Activated CD8-positive, alpha-beta T cell treated with anti-CD3 and anti-CD28 coated beads for 36 hours (primary cell): ENCODE measurements at regions not wholly inside any gene's neighbourhood (a gene's known extent, or its start where the extent isn't known, plus 50 kb on each side); places are given as distances from the start of the nearest gene placed in this dataset.

Experiments
- ATAC-seq: fragments of 200-7000 bp; cut with Tn5 transposase; one replicate; pipeline ENCODE4 v1.10.0; 2021; ENCODE audit warnings: mild to moderate bottlenecking, moderate library complexity
- CTCF ChIA-PET: fragments of 350-600 bp; sonication (Branson Sonifier 250); formaldehyde crosslinking; loops from one replicate; lab custom pipeline; 2021; ENCODE audit warnings: antibody characterized with exemption; lab: Charles Lee
- POLR2A ChIA-PET: fragments of 350-600 bp; sonication (Branson Sonifier 250); formaldehyde crosslinking; loops from one replicate; lab custom pipeline; 2021; ENCODE audit warnings: antibody characterized with exemption; lab: Charles Lee
- DNase-seq: peaks from one replicate; pipeline ENCODE4 v3.0.0-alpha.2; 2020
- H3K27ac Mint-ChIP-seq: one replicate; pipeline ENCODE4 v1.8.0; 2021; ENCODE audit warnings: mild to moderate bottlenecking, mixed read lengths
- H3K27me3 Mint-ChIP-seq: one replicate; pipeline ENCODE4 v1.8.0; 2021; ENCODE audit warnings: mixed read lengths
- H3K36me3 Mint-ChIP-seq: one replicate; pipeline ENCODE4 v1.8.0; 2021; ENCODE audit warnings: low read depth, mixed read lengths
- H3K4me1 Mint-ChIP-seq: one replicate; pipeline ENCODE4 v1.8.0; 2021; ENCODE audit warnings: low read depth, mixed read lengths
- H3K4me3 Mint-ChIP-seq: one replicate; pipeline ENCODE4 v1.8.0; 2021; ENCODE audit warnings: mild to moderate bottlenecking, moderate library complexity, mixed read lengths
- H3K9me3 Mint-ChIP-seq: one replicate; pipeline ENCODE4 v1.8.0; 2021; ENCODE audit warnings: mixed read lengths
- intact Hi-C: fragments of 100-400 bp; cut with micrococcal nuclease; formaldehyde crosslinking; loops from one replicate; pipeline ENCODE4 v1.10.0; 2022
- TF ChIP-seq, protein P1 (sequence below): fragments of 200-600 bp; IDR thresholded peaks from one replicate; pipeline ENCODE4 v1.8.0; 2022; ENCODE audit warnings: antibody characterized with exemption, mild to moderate bottlenecking

DNA sequence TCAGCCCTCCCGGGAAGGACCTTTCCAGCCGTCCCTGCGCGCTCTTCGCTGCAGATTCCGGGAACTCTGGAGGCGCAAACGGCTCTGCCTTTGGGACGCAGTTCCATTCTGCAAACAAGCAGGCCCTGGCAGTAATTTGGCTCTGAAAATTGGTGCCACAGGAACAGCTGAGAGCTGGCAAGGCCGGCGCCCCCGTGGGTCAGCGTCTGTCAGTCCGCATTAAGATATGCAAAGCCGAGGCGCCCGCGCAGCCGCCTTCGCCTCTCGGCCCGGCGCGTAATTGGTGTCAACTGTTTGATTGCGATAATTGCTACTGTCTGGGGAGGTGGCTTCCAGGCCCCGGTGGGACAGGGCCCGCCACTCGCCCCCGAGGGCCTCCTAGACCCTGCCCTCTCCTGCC, 73.6 kb downstream of the NCR2 start:
- POLR2A ChIA-PET: no interaction called here
- Mint-ChIP-seq H3K36me3 (no peaks in the 10 kb centered on the region), H3K27ac (no peak overlapping the region), H3K4me3 (no peak overlapping the region), H3K27me3 (peaks cover 2% of the 10 kb centered on the region), H3K9me3 (no peaks in the 10 kb centered on the region), H3K4me1 (no peaks in the 10 kb centered on the region)
- CTCF ChIA-PET: interaction anchor here (0.7 to 1.8 kb wide), 2 partner anchors 15 to 274 kb away, joined by 3 to 5 read pairs; no protein-coding TSS in a partner anchor
- intact Hi-C loops: no loop called here
- no peak for DNase-seq
- ATAC-seq: no peak
- TF ChIP-seq, protein P1, sequence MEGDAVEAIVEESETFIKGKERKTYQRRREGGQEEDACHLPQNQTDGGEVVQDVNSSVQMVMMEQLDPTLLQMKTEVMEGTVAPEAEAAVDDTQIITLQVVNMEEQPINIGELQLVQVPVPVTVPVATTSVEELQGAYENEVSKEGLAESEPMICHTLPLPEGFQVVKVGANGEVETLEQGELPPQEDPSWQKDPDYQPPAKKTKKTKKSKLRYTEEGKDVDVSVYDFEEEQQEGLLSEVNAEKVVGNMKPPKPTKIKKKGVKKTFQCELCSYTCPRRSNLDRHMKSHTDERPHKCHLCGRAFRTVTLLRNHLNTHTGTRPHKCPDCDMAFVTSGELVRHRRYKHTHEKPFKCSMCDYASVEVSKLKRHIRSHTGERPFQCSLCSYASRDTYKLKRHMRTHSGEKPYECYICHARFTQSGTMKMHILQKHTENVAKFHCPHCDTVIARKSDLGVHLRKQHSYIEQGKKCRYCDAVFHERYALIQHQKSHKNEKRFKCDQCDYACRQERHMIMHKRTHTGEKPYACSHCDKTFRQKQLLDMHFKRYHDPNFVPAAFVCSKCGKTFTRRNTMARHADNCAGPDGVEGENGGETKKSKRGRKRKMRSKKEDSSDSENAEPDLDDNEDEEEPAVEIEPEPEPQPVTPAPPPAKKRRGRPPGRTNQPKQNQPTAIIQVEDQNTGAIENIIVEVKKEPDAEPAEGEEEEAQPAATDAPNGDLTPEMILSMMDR: no peak

DNA sequence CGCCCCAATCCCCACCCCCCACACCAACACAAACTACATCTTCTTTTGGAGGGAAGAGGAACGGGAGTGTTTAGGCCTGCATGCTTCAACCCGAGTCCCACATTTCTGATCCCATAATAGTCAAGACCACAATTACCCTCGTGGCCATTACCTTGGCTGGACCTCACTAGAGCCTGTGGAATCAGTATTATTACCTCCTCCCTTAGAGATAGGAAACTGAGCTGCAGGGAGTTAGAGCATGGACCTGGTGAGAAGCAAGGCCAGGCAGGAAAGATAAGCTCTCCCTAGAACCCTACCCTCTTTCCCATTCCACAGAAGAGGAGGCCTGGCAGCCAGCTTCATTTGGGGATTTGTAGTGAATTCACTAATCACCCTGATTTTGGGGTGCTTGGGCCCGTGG, 74.1 kb downstream of the NCR2 start:
- Mint-ChIP-seq H3K4me1 (no peaks in the 10 kb centered on the region), H3K9me3 (no peaks in the 10 kb centered on the region), H3K27me3 (peaks cover 2% of the 10 kb centered on the region), H3K27ac (no peak overlapping the region), H3K36me3 (no peaks in the 10 kb centered on the region), H3K4me3 (no peak overlapping the region)
- ChIA-PET POLR2A (no interaction called here), CTCF (no interaction called here)
- intact Hi-C loops: no loop called here
- DNase-seq (no peak), ATAC-seq (no peak)
- TF ChIP-seq, protein P1: no peak

DNA sequence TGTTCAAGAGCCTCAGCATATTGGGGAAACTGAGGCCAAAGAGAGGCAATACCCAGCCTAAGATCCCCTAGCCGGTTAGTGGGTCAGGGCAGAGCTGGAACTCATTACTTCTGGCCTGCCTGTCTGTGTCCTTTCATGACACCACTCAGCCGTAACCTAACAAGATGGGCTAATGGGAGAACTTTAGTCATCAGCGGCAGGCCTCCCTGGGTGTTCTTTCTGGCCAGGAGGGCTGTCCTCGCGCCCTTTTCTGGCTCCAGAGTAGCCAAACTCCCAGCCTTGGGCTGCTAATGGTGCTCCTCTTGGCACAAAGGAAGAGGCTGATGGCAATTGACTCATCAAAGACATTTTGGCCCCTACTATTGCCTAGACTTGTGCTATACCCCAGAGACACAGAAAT, 76.6 kb downstream of the NCR2 start:
- H3K9me3 Mint-ChIP-seq: no peaks in the 10 kb centered on the region
- intact Hi-C loops: no loop called here
- peaks cover 22% of the 10 kb centered on the region for H3K27me3 Mint-ChIP-seq
- CTCF ChIA-PET: no interaction called here
- H3K27ac Mint-ChIP-seq: no peak overlapping the region
- peaks cover 10% of the 10 kb centered on the region for H3K4me1 Mint-ChIP-seq
- POLR2A ChIA-PET: no interaction called here
- TF ChIP-seq, protein P1: no peak
- DNase-seq (no peak), ATAC-seq (no peak)
- H3K36me3 Mint-ChIP-seq: no peaks in the 10 kb centered on the region
- no peak overlapping the region for H3K4me3 Mint-ChIP-seq

DNA sequence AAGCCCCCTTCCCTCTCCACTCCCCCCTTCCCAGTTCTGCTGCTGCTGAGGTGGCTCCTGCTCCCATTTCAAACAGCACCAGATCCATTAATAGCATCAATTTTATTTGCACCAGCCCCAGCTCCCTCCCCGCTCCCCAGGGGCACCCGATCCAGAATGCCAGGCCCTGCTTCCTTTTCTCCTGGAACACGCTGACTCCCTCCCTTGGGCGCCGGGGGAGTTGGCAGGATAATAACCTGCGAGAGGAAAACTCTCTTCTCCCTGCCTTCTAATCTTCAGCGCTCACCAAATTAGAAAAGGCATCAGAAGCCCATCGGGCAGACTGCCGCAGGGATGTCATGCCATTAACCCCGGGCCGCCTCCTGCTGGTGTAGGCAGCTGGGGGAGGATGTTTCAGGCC, 77.8 kb downstream of the NCR2 start:
- TF ChIP-seq, protein P1: no peak
- H3K36me3 Mint-ChIP-seq: no peaks in the 10 kb centered on the region
- no peak overlapping the region for H3K4me3 Mint-ChIP-seq
- ChIA-PET POLR2A (no interaction called here), CTCF (interaction anchor here (1.5 to 2.2 kb wide), 2 partner anchors 9 to 12 kb away, joined by 5 to 12 read pairs; no protein-coding TSS in a partner anchor)
- peaks cover 10% of the 10 kb centered on the region for H3K4me1 Mint-ChIP-seq
- no peaks in the 10 kb centered on the region for H3K9me3 Mint-ChIP-seq
- no peak for DNase-seq
- no peak overlapping the region for H3K27ac Mint-ChIP-seq
- H3K27me3 Mint-ChIP-seq: peaks cover 30% of the 10 kb centered on the region
- no peak for ATAC-seq
- intact Hi-C loops: no loop called here

DNA sequence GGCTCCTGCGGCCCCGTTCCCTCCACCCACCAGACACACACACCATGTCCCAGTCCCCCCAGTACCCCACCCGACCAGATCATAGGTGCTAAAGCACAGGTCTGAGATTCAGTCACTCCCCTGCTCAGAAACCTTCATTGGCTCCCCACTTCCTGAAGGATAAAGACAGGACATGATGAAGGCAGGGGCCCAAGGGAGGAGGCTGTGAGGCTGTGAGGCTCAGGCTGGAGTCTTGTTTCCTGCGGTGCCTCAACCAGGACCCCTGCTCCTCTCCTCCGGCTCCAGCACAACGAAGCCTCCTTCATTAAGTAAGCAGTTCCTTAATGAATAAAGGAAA, 81.1 kb downstream of the NCR2 start:
- intact Hi-C loops: no loop called here
- ChIA-PET CTCF (interaction anchor here (1.1 kb wide), 1 partner anchor 8 kb away, joined by 4 read pairs; no protein-coding TSS in a partner anchor), POLR2A (no interaction called here)
- peaks cover 10% of the 10 kb centered on the region for H3K4me1 Mint-ChIP-seq
- ATAC-seq (no peak), DNase-seq (no peak)
- no peak overlapping the region for H3K27ac Mint-ChIP-seq
- no peaks in the 10 kb centered on the region for H3K36me3 Mint-ChIP-seq
- no peak overlapping the region for H3K4me3 Mint-ChIP-seq
- peaks cover 44% of the 10 kb centered on the region for H3K27me3 Mint-ChIP-seq
- peaks cover 5% of the 10 kb centered on the region for H3K9me3 Mint-ChIP-seq
- TF ChIP-seq, protein P1: no peak
